Thymus (tissue), 11 donors: ENCODE measurements at regions not wholly inside any gene's neighbourhood (a gene's known extent, or its start where the extent isn't known, plus 50 kb on each side); places are given as distances from the start of the nearest gene placed in this dataset.
A peak's percentile ranks its signal among the peaks of the same experiment; 100 is the strongest.

Source experiments
- DNase-seq, 9 donors: peaks; one replicate each; pipeline ENCODE4 v3.0.0-alpha.2; 2013; ENCODE audit warnings: low spot score in 9 of 9, low read depth in 6 of 9, missing footprints in 1 of 9
- H3K27ac ChIP-seq, 2 donors: one replicate each; pipeline ENCODE4 v1.5.1; 2013; ENCODE audit warnings: control low read depth in 1 of 2, low read depth in 1 of 2, low read length in 1 of 2, mild to moderate bottlenecking in 1 of 2, moderate library complexity in 1 of 2
- H3K27me3 ChIP-seq, 2 donors: one replicate each; pipeline ENCODE4 v1.5.1; 2013; ENCODE audit warnings: low read length in 1 of 2; ENCODE audit not compliant: control insufficient read depth in 2 of 2, insufficient read depth in 1 of 2
- H3K36me3 ChIP-seq, 2 donors: one replicate each; pipeline ENCODE4 v1.5.1; 2013; ENCODE audit warnings: low read length in 1 of 2, mild to moderate bottlenecking in 1 of 2, moderate library complexity in 1 of 2; ENCODE audit not compliant: control insufficient read depth in 2 of 2, insufficient read depth in 2 of 2
- H3K4me1 ChIP-seq, 2 donors: one replicate each; pipeline ENCODE4 v1.5.1; 2013; ENCODE audit warnings: low read length in 2 of 2; ENCODE audit not compliant: control insufficient read depth in 2 of 2, insufficient read depth in 2 of 2
- H3K4me3 ChIP-seq, 2 donors: one replicate each; pipeline ENCODE4 v1.5.1; 2013; ENCODE audit warnings: low read length in 2 of 2, control low read depth in 1 of 2, mild to moderate bottlenecking in 1 of 2
- H3K9me3 ChIP-seq, 2 donors: one replicate each; pipeline ENCODE4 v1.5.1; 2013; ENCODE audit warnings: low read length in 1 of 2, mild to moderate bottlenecking in 1 of 2; ENCODE audit not compliant: control insufficient read depth in 2 of 2, insufficient read depth in 1 of 2
- WGBS: extraction: QIAGEN DNeasy Blood & Tissue Kit; methylation state at CpG from one replicate; pipeline ENCODE4 v1.1.7; 2013; 5-methylcytosine and 5-hydroxymethylcytosine counted together
- donor health status: healthy.

GRCh38 chrX:10755439-10756334 lies 135.3 kb upstream of the MID1 start:
- H3K36me3 ChIP-seq: no peaks in the 10 kb centered on the region
- WGBS: 71% methylated on average over 9 of the region's 9 CpGs
- no peaks in the 10 kb centered on the region for H3K4me1 ChIP-seq
- no peak overlapping the region for H3K27ac ChIP-seq
- no peak overlapping the region for H3K4me3 ChIP-seq
- no peak for DNase-seq
- no peaks in the 10 kb centered on the region for H3K27me3 ChIP-seq
- no peaks in the 10 kb centered on the region for H3K9me3 ChIP-seq

- no peak for DNase-seq
- Histone ChIP-seq H3K27me3 (no peaks in the 10 kb centered on the region), H3K36me3 (no peaks in the 10 kb centered on the region), H3K9me3 (no peaks in the 10 kb centered on the region), H3K4me3 (no peak overlapping the region), H3K27ac (no peak overlapping the region), H3K4me1 (no peaks in the 10 kb centered on the region)
- WGBS: 86% methylated on average over 3 of the region's 3 CpGs
Observed at GRCh38 chrX:10756441-10756840, 136.1 kb upstream of the MID1 start.

GRCh38 chrX:10759141-10759799 lies 138.9 kb upstream of the MID1 start:
- 62% methylated on average over 10 of the region's 10 CpGs for WGBS
- no peak for DNase-seq
- Histone ChIP-seq H3K4me3 (no peak overlapping the region), H3K27ac (no peak overlapping the region), H3K27me3 (no peaks in the 10 kb centered on the region), H3K4me1 (no peaks in the 10 kb centered on the region), H3K9me3 (no peaks in the 10 kb centered on the region), H3K36me3 (no peaks in the 10 kb centered on the region)

- DNase-seq: no peak
- Histone ChIP-seq H3K9me3 (no peaks in the 10 kb centered on the region), H3K27ac (no peak overlapping the region), H3K4me1 (no peaks in the 10 kb centered on the region), H3K27me3 (no peaks in the 10 kb centered on the region), H3K36me3 (no peaks in the 10 kb centered on the region), H3K4me3 (no peak overlapping the region)
- 86% methylated on average over 1 of the region's 1 CpG for WGBS
Observed at GRCh38 chrX:10761447-10761846, 141.1 kb upstream of the MID1 start.

GRCh38 chrX:10769195-10769594 lies 148.8 kb upstream of the MID1 start:
- Histone ChIP-seq H3K36me3 (no peaks in the 10 kb centered on the region), H3K4me1 (no peaks in the 10 kb centered on the region), H3K27ac (no peak overlapping the region), H3K9me3 (no peaks in the 10 kb centered on the region), H3K27me3 (no peaks in the 10 kb centered on the region), H3K4me3 (no peak overlapping the region)
- peak in 1 of 9 donors; percentile 16 for DNase-seq
- WGBS: 17% methylated on average over 3 of the region's 3 CpGs

- no peaks in the 10 kb centered on the region for H3K9me3 ChIP-seq
- no peaks in the 10 kb centered on the region for H3K27me3 ChIP-seq
- 74% methylated on average over 9 of the region's 9 CpGs for WGBS
- peak in 1 of 9 donors; percentile 6 for DNase-seq
- H3K36me3 ChIP-seq: no peaks in the 10 kb centered on the region
- H3K4me1 ChIP-seq: no peaks in the 10 kb centered on the region
- no peak overlapping the region for H3K27ac ChIP-seq
- H3K4me3 ChIP-seq: no peak overlapping the region
Observed at GRCh38 chrX:10769696-10770619, 149.6 kb upstream of the MID1 start.

GRCh38 chrX:10773318-10773717 lies 152.9 kb upstream of the MID1 start:
- Histone ChIP-seq H3K4me3 (no peak overlapping the region), H3K27ac (no peak overlapping the region), H3K4me1 (no peaks in the 10 kb centered on the region), H3K27me3 (no peaks in the 10 kb centered on the region), H3K36me3 (no peaks in the 10 kb centered on the region), H3K9me3 (no peaks in the 10 kb centered on the region)
- no peak for DNase-seq
- WGBS: 94% methylated on average over 3 of the region's 3 CpGs

GRCh38 chrX:10781847-10782530 lies 161.6 kb upstream of the MID1 start:
- Histone ChIP-seq H3K27me3 (no peaks in the 10 kb centered on the region), H3K36me3 (no peaks in the 10 kb centered on the region), H3K4me1 (no peaks in the 10 kb centered on the region), H3K27ac (no peak overlapping the region), H3K9me3 (no peaks in the 10 kb centered on the region), H3K4me3 (no peak overlapping the region)
- WGBS: 93% methylated on average over 9 of the region's 9 CpGs
- DNase-seq: no peak
